Stomach (tissue), 8 donors: ENCODE measurements at regions not wholly inside any gene's neighbourhood (a gene's known extent, or its start where the extent isn't known, plus 50 kb on each side); places are given as distances from the start of the nearest gene placed in this dataset.
A peak's percentile ranks its signal among the peaks of the same experiment; 100 is the strongest.

Source experiments
- DNase-seq, 2 donors: peaks; one replicate each; pipeline versions ENCODE4 v3.0.0 to v3.0.0-alpha.2; 2013 to 2019
- H3K27ac ChIP-seq, 5 donors: fragments of 200-600 bp in 4 of 5; sonication (generic) in 4 of 5; one replicate each; pipeline ENCODE4 v1.5.1; 2013 to 2019; ENCODE audit warnings: mild to moderate bottlenecking in 1 of 5, moderate library complexity in 1 of 5
- H3K27me3 ChIP-seq, 3 donors: fragments of 200-600 bp; sonication (generic); one replicate each; pipeline ENCODE4 v1.5.1; 2017 to 2019; ENCODE audit warnings: mixed run types in 1 of 3
- H3K36me3 ChIP-seq, 4 donors: fragments of 200-600 bp; sonication (generic); 1 replicate in 3 of 4; 2 replicates in 1 of 4; pipeline ENCODE4 v1.5.1; 2016 to 2019
- H3K4me1 ChIP-seq, 4 donors: fragments of 200-600 bp; sonication (generic); one replicate each; pipeline ENCODE4 v1.5.1; 2016 to 2019
- H3K4me3 ChIP-seq, 4 donors: fragments of 200-600 bp; sonication (generic) in 3 of 4; one replicate each; pipeline ENCODE4 v1.5.1; 2016 to 2019; ENCODE audit warnings: mild to moderate bottlenecking in 1 of 4
- H3K9me3 ChIP-seq, 4 donors: fragments of 200-600 bp; sonication (generic); one replicate each; pipeline ENCODE4 v1.5.1; 2016 to 2019
- CTCF ChIP-seq, 7 experiments: fragments of 450-650 bp in 4 of 7; fragments of 200-600 bp in 3 of 7; sonication (generic) in 3 of 7; IDR thresholded peaks; one replicate each; pipeline ENCODE4 v1.5.1; 2016 to 2019; ENCODE audit warnings: antibody characterized with exemption in 7 of 7, control low read depth in 2 of 7, mild to moderate bottlenecking in 1 of 7
- EP300 ChIP-seq: sonication (generic); formaldehyde crosslinking; IDR thresholded peaks from one replicate; pipeline ENCODE4 v1.6.1; 2017; ENCODE audit warnings: antibody characterized with exemption
- POLR2A ChIP-seq, 4 donors: fragments of 450-650 bp; IDR thresholded peaks; one replicate each; pipeline ENCODE4 v1.6.1; 2016; ENCODE audit warnings: antibody characterized with exemption in 4 of 4, control low read depth in 2 of 4, mild to moderate bottlenecking in 1 of 4, moderate library complexity in 1 of 4
- POLR2AphosphoS5 ChIP-seq, 3 donors: sonication (generic); formaldehyde crosslinking; IDR thresholded peaks; one replicate each; pipeline ENCODE4 v1.6.1; 2016; ENCODE audit warnings: antibody characterized with exemption in 3 of 3
- WGBS, 5 donors: extraction: QIAGEN DNeasy Blood & Tissue Kit in 3 of 5; methylation state at CpG; one replicate each; pipeline versions ENCODE4 v1.1.5 to v1.1.7; 2013 to 2018; 5-methylcytosine and 5-hydroxymethylcytosine counted together
- intact Hi-C: fragments of 100-400 bp; cut with DNase I; formaldehyde crosslinking; loops from one replicate; pipeline ENCODE4 v1.15.1; 2023; ENCODE audit warnings: low total_unique reads
- donor health status: healthy with polysubstance abuse.
- donor health status: Bipolar disorder and iron deficiency.
- donor health status: healthy.

GRCh38 chr7:25946181-25946580 is 205.8 kb upstream of the NFE2L3 start:
- 62 to 84% (median 68%) methylated on average over 4 of the region's 4 CpGs for WGBS, 5 donors
- Histone ChIP-seq H3K4me3 (no peak overlapping the region), H3K36me3 (no peaks in the 10 kb centered on the region), H3K4me1 (peaks cover 15 to 35% (median 29%) of the 10 kb centered on the region in 4 donors), H3K27ac (peak overlapping the region in 3 of 5 donors; percentile 39 to 88 (median 41)), H3K27me3 (peaks cover 0 to 6% (median 0%) of the 10 kb centered on the region in 3 donors), H3K9me3 (no peaks in the 10 kb centered on the region)
- TF ChIP-seq CTCF (IDR thresholded peaks at IDR 0.05) (no peak), POLR2AphosphoS5 (IDR thresholded peaks at IDR 0.05) (no peak), POLR2A (IDR thresholded peaks at IDR 0.05) (no peak), EP300 (no peak)
- intact Hi-C loops: no loop called here
- no peak for DNase-seq

- no peak for DNase-seq
- no peaks in the 10 kb centered on the region for H3K9me3 ChIP-seq
- peak overlapping the region in 1 of 4 donors; percentile 76 for H3K4me3 ChIP-seq
- peak overlapping the region in 4 of 5 donors; percentile 37 to 92 (median 70) for H3K27ac ChIP-seq
- 38 to 62% (median 51%) methylated on average over 13 of the region's 13 CpGs for WGBS, 5 donors
- peaks cover 15 to 49% (median 36%) of the 10 kb centered on the region in 4 donors for H3K4me1 ChIP-seq
- H3K27me3 ChIP-seq: peaks cover 0 to 6% (median 0%) of the 10 kb centered on the region in 3 donors
- TF ChIP-seq POLR2A (IDR thresholded peaks at IDR 0.05) (no peak), CTCF (IDR thresholded peaks at IDR 0.05) (no peak), POLR2AphosphoS5 (IDR thresholded peaks at IDR 0.05) (no peak), EP300 (no peak)
- no peaks in the 10 kb centered on the region for H3K36me3 ChIP-seq
- intact Hi-C loops: no loop called here
Observed at GRCh38 chr7:25947669-25948516, 204.1 kb upstream of the NFE2L3 start.

GRCh38 chr7:25949736-25950487 is 202.1 kb upstream of the NFE2L3 start:
- Histone ChIP-seq H3K4me1 (peaks cover 12 to 49% (median 35%) of the 10 kb centered on the region in 4 donors), H3K36me3 (no peaks in the 10 kb centered on the region), H3K27me3 (peaks cover 0 to 6% (median 0%) of the 10 kb centered on the region in 3 donors), H3K9me3 (no peaks in the 10 kb centered on the region), H3K4me3 (peak overlapping the region; percentile 64 to 92 (median 76)), H3K27ac (peak overlapping the region; percentile 83 to 97 (median 90))
- intact Hi-C loops: no loop called here
- WGBS, 5 donors: 5 to 17% (median 8%) methylated on average over 31 to 32 of the region's 32 CpGs
- DNase-seq: peak; percentile 54 to 75
- no peak for TF ChIP-seq POLR2A (IDR thresholded peaks at IDR 0.05)
- peak in 2 of 7 experiments; percentile 10 for TF ChIP-seq CTCF (IDR thresholded peaks at IDR 0.05)
- no peak for TF ChIP-seq POLR2AphosphoS5 (IDR thresholded peaks at IDR 0.05)
- TF ChIP-seq EP300: no peak
